Amygdala (tissue), 56 donors: ENCODE measurements at regions not wholly inside any gene's neighbourhood (a gene's known extent, or its start where the extent isn't known, plus 50 kb on each side); places are given as distances from the start of the nearest gene placed in this dataset.
"Not testable (repeated sequence)": the region's sequence is repeated elsewhere in the genome, so short reads cannot be mapped to it uniquely, and the experiment has no call there.

ENCODE experiments used
- DNase-seq, 56 donors: peaks; one replicate each; lab custom pipeline; 2025; lab: John Stamatoyannopoulos, UW

- no peak for DNase-seq
Measured at GRCh38 chr7:91397612-91398011, 133.4 kb downstream of the FZD1 start.

DNA sequence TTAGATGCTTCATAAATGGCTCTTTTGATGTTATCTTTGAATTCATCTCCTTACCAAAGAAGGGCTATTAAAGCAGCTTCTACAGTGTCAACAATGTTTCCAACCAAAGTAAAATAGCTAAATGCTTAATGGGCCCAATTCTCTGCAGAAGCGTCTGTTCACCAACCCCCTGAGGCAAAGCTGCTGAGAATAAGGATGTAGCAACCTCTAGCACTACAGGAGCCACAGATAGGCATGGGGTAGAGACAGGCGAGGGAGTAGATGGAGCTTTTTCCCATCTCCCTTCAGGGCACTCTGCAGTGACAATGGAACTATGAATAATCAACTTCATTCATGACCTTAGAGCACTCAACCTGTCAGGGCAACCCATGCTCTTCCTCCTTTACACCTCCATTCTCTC, 134.1 kb downstream of the FZD1 start:
- no peak for DNase-seq

GRCh38 chr7:91405092-91405788, 141.0 kb downstream of the FZD1 start:
- DNase-seq, result no peak

DNA sequence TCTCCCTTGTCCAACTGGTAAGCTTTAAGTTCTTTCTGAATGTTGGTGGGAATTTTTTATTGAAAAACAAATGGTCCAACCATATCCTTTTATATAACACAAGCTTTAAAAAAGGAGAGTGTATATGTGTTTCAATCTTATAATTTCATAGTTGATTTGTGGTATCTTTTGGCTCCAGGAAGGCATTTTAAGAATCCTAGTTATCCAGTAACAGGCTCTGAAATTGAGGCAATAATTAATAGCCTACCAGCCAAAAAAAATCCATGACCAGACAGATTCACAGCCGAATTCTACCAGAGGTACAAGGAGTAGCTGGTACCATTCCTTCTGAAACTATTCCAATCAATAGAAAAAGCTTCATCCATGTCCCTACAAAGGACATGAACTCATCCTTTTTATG, 141.6 kb downstream of the FZD1 start:
- DNase-seq, result not testable (repeated sequence)

DNA sequence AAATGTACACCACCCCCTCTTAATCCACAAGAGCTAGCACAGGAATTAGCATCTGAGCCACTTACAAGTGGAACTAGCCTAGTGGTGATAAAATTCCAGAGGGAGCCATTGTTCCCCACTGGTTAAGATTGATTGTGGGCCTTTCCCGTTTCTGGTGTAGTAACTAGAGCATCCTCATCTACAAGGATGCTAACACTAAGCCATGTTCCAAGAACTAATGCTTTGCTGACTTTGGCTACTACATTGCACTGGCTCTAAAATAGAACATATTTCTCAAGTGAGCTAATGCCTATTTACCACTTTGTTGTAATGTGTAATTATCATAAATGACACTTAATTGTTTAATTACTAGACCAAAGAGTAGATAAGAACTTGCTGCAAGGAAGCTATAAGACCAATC, 143.7 kb downstream of the FZD1 start:
- no peak for DNase-seq

- DNase-seq, result no peak
Measured at GRCh38 chr7:91408388-91409154, 144.3 kb downstream of the FZD1 start.

DNA sequence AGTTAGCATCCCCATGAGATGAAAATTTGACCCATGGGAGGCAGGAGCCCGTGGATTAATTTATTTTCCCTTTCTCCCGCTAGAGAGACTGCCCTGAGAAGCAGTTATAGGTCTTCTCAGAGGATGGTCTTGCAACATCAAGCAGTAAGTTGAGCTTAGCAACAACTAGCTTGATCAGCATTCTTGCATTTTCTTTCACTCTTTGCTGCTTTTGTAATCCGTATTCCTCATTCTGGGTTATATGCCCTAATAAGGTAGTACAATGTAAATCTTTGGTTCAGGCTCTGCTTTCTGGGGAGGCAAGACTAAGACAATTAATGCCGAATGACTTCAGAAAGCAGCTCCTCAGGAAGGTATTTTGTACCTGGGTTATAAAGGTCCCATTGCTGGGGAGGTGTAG, 146.8 kb downstream of the FZD1 start:
- no peak for DNase-seq

- no peak for DNase-seq
Measured at GRCh38 chr7:91412298-91412697, 148.1 kb downstream of the FZD1 start.

DNA sequence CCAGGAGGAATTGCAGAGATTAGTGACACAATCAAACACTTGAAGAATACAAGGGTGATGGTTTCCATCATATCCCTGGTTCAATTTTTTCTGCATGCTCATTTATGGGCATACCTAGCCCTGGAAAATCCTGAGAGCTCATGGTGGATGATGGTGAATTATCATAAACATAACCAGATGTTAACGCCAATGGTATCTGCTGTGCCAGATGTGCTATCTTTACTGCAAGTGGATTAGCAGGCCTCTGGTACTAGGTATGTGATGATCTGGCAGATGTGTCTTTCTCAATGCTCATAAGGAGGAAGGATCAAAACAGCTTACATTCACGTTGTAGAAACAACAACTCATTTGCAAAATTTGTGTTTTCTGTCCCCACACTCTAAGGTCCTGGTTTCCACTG, 150.5 kb downstream of the FZD1 start:
- no peak for DNase-seq

GRCh38 chr7:91416155-91416865, 152.1 kb downstream of the FZD1 start:
- no peak for DNase-seq

- no peak for DNase-seq
Measured at GRCh38 chr7:91420606-91421005, 156.4 kb downstream of the FZD1 start.

DNA sequence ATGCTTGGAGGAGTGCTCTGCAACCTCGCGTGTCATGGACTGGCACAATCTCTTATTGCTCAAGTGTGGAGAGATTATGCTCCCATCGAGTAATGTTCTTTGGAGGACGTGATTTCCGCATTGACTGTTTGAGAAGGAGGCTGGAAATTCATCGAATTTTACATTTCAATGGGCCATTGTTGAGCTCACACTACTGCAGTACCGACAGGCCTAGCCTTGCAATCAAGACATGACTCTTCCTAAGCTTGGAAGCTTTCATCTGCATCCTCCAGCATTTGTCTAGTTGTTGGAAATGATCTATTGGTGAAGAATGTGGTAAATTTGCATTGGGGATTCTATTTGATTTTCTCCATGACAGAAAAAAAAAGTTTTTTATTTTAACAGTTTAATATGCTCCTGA, 156.8 kb downstream of the FZD1 start:
- DNase-seq, result no peak

DNA sequence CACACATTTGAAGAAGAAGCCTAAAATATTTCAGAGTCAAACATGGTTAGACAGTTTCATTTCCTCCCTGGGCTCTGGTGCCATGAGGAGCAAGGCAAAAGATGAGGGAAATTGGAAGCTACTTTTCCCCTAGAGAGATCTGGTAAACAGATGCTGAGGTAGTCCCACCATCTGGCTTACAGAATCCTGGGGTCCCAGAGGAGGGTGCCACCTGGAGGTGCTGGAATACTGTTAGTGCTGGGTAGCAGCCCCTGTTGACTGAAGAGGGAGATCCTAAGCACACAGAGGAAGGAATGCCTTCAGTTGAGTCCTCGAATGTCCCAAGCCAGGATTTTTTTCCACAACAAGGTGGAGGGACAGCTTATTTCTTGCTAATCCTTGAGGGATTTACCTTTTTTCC, 160.1 kb downstream of the FZD1 start:
- peak in 1 of 56 donors; percentile 1 for DNase-seq

- no peak for DNase-seq
Measured at GRCh38 chr7:91425149-91425548, 160.9 kb downstream of the FZD1 start.

GRCh38 chr7:91427051-91427450, 162.8 kb downstream of the FZD1 start:
- DNase-seq, result no peak

DNA sequence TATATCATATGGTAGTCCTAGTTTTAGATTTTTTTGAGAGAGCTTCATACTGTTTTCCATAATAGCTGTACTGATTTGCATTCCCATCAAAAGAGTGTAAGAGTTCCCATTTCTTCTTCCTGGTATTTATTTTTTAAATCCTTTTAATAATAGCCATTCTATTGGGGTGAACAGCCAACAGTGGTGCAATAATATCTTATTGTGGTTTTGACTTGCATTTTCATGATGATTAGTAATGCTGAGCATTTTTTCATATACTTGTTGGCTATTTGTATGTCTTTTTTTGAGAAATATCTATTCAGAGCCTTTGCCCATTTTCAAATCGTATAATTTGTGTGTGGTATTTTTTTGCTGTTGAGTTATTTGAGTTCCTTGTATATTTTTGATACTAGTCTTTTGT, 167.4 kb downstream of the FZD1 start:
- no peak for DNase-seq

- no peak for DNase-seq
Measured at GRCh38 chr7:91434836-91435235, 170.6 kb downstream of the FZD1 start.

- no peak for DNase-seq
Measured at GRCh38 chr7:91435381-91436059, 171.3 kb downstream of the FZD1 start.

GRCh38 chr7:91436655-91437054, 172.4 kb downstream of the FZD1 start:
- no peak for DNase-seq

GRCh38 chr7:91440198-91440597, 176.0 kb downstream of the FZD1 start:
- not testable (repeated sequence) for DNase-seq

DNA sequence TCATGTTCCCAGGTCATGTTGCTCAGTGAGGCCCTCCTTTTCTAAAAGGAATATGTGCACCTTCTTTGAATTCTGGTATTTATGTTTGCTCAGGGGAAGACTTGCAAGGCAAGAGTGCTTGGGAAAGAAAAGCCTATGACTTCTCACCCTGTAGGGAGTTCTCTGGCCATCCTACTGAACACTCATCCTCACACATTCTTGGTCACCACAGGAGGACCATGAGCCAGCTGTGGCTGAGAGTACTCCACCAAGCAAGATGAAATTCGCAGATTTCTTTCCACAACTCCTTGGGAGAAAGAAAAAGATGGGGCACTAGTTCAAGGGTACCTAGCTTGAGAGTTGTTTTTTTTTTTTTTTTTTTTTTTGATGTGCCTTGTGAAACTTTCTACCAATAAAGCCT, 179.6 kb downstream of the FZD1 start:
- no peak for DNase-seq
